Neuronal stem cell (in vitro differentiated cells): ENCODE measurements at regions not wholly inside any gene's neighbourhood (a gene's known extent, or its start where the extent isn't known, plus 50 kb on each side); places are given as distances from the start of the nearest gene placed in this dataset.

Source experiments
- DNase-seq: peaks from one replicate; pipeline ENCODE4 v3.0.0-alpha.2; 2013; ENCODE audit warnings: low spot score
- H2AFZ ChIP-seq: one replicate; pipeline ENCODE4 v1.6.1; 2013; ENCODE audit warnings: mild to moderate bottlenecking, low read length, inconsistent platforms
- H2AK5ac ChIP-seq: 2 replicates; pipeline ENCODE4 v1.6.1; 2013; ENCODE audit warnings: low read depth, mild to moderate bottlenecking, inconsistent platforms, low read length, moderate library complexity, mixed read lengths
- H2BK120ac ChIP-seq: 2 replicates; pipeline ENCODE4 v1.6.1; 2013; ENCODE audit warnings: low read depth, mild to moderate bottlenecking, inconsistent platforms, low read length, moderate library complexity, mixed read lengths
- H2BK12ac ChIP-seq: one replicate; pipeline ENCODE4 v1.6.1; 2013; ENCODE audit warnings: low read length, inconsistent platforms
- H2BK15ac ChIP-seq: 2 replicates; pipeline ENCODE4 v1.6.1; 2013; ENCODE audit warnings: mild to moderate bottlenecking, low read length, inconsistent platforms, mixed read lengths
- H2BK5ac ChIP-seq: one replicate; pipeline ENCODE4 v1.6.1; 2013; ENCODE audit warnings: inconsistent platforms, mild to moderate bottlenecking, low read length, moderate library complexity
- H3K14ac ChIP-seq: one replicate; pipeline ENCODE4 v1.6.1; 2013; ENCODE audit warnings: low read length, inconsistent platforms
- H3K18ac ChIP-seq: 2 replicates; pipeline ENCODE4 v1.6.1; 2013; ENCODE audit warnings: low read length, inconsistent platforms
- H3K23ac ChIP-seq: 2 replicates; pipeline ENCODE4 v1.6.1; 2013; ENCODE audit warnings: low read depth, mild to moderate bottlenecking, mixed read lengths, low read length, inconsistent platforms; ENCODE audit not compliant: poor library complexity
- H3K27ac ChIP-seq: replicated peaks from 3 replicates; pipeline ENCODE4 v1.5.1; 2013; ENCODE audit warnings: low read length, inconsistent platforms
- H3K27me3 ChIP-seq, 3 experiments: 2 replicates each; pipeline ENCODE4 v1.6.1; 2013; ENCODE audit warnings: low read length in 3 of 3, mild to moderate bottlenecking in 2 of 3, inconsistent platforms in 1 of 3, low read depth in 1 of 3, mixed read lengths in 1 of 3, moderate library complexity in 1 of 3; ENCODE audit not compliant: control insufficient read depth in 3 of 3, insufficient read depth in 3 of 3
- H3K36me3 ChIP-seq, 2 donors: replicated peaks in 1 of 2; 2 replicates each; pipeline ENCODE4 v1.6.1; 2013; ENCODE audit warnings: low read length in 2 of 2; ENCODE audit not compliant: control insufficient read depth in 2 of 2, insufficient read depth in 2 of 2
- H3K4ac ChIP-seq: 2 replicates; pipeline ENCODE4 v1.6.1; 2013; ENCODE audit warnings: inconsistent platforms, mild to moderate bottlenecking, low read length, moderate library complexity
- H3K4me1 ChIP-seq, 2 donors: 1 replicate in 1 of 2; 2 replicates in 1 of 2; pipeline ENCODE4 v1.6.1; 2013; ENCODE audit warnings: low read length in 2 of 2, low read depth in 1 of 2; ENCODE audit not compliant: control insufficient read depth in 2 of 2, insufficient read depth in 1 of 2
- H3K4me2 ChIP-seq: one replicate; pipeline ENCODE4 v1.6.1; 2013; ENCODE audit warnings: mild to moderate bottlenecking, low read length, inconsistent platforms; ENCODE audit not compliant: insufficient read depth, poor library complexity, severe bottlenecking
- H3K4me3 ChIP-seq, 2 donors: 2 replicates each; pipeline ENCODE4 v1.5.1; 2013; ENCODE audit warnings: low read length in 2 of 2, mild to moderate bottlenecking in 2 of 2, inconsistent platforms in 1 of 2, moderate library complexity in 1 of 2
- H3K79me1 ChIP-seq: one replicate; pipeline ENCODE4 v1.6.1; 2013; ENCODE audit warnings: low read depth, mild to moderate bottlenecking, inconsistent platforms, low read length, moderate library complexity
- H3K9ac ChIP-seq: one replicate; pipeline ENCODE4 v1.6.1; 2013; ENCODE audit warnings: mild to moderate bottlenecking, low read depth, low read length, inconsistent platforms; ENCODE audit not compliant: poor library complexity
- H3K9me3 ChIP-seq, 2 donors: replicated peaks in 1 of 2; 2 replicates each; pipeline versions ENCODE3 to v1.6.1; 2013; ENCODE audit warnings: low read length in 2 of 2, mild to moderate bottlenecking in 2 of 2, inconsistent platforms in 1 of 2, low read depth in 1 of 2, mixed read lengths in 1 of 2, moderate library complexity in 1 of 2; ENCODE audit not compliant: control insufficient read depth in 2 of 2, insufficient read depth in 1 of 2
- H4K8ac ChIP-seq: one replicate; pipeline ENCODE4 v1.6.1; 2013; ENCODE audit warnings: low read depth, mild to moderate bottlenecking, inconsistent platforms, low read length, moderate library complexity
- H4K91ac ChIP-seq: one replicate; pipeline ENCODE4 v1.6.1; 2013; ENCODE audit warnings: low read length, low read depth, mild to moderate bottlenecking, inconsistent platforms; ENCODE audit not compliant: poor library complexity
- WGBS, 2 donors: extraction: QIAGEN DNeasy Blood & Tissue Kit; methylation state at CpG; one replicate each; pipeline ENCODE4 v1.1.7; 2013; ENCODE audit warnings: missing lambda C conversion rate in 2 of 2, mixed read lengths in 1 of 2; ENCODE audit not compliant: insufficient read length in 2 of 2, insufficient replicate concordance in 1 of 2; ENCODE audit errors: extremely low coverage in 2 of 2; 5-methylcytosine and 5-hydroxymethylcytosine counted together

DNA sequence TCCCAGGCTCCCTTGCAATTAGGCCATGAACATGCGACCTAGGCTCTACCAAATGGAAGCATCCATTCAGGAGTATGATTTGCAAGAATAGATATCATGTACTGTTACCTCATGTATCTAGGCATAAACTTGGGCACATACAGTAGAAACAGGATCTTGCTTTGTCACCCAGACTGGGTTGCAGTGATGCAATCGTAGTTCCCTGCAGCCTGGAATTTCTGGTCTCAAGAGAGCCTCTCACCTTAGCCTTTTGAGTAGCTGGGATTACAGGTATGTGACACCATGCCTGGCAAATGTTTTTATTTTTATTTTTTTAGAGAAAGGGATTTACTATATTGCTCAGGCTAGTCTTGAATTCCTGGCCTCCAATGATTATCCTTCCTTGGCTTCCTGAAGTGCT is 994.2 kb downstream of the ADGRL3 start:
- H3K9ac ChIP-seq, result no peak overlapping the region

DNA sequence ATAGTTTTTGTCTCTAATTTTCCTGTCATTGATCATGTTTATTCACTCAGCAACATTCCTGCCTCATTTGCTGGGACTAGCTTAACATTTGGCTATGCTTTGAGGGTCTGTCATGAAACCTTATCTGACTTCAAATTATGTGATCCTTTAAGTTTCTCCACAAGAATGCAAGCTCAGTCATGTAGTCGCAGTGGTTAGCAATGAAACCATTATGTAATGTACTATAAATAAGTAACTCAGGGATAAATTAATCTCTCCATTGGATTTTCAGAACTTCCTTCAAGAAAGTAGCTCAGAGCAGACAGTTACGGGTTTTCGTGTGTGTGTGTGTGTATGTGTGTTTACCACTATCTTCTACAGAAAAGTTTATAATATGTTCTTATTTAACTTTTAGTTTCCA is 993.6 kb downstream of the ADGRL3 start:
- DNase-seq, result no peak
- Histone ChIP-seq H3K18ac (no peak overlapping the region), H3K4me1 (no peaks in the 10 kb centered on the region), H3K4me2 (no peak overlapping the region), H4K8ac (no peak overlapping the region), H3K9me3 (no peaks in the 10 kb centered on the region), H3K36me3 (no peaks in the 10 kb centered on the region), H4K91ac (no peak overlapping the region), H2AK5ac (no peak overlapping the region), H3K27ac (no peak overlapping the region), H3K79me1 (no peaks in the 10 kb centered on the region), H2BK12ac (no peak overlapping the region), H2BK120ac (no peak overlapping the region), H3K4me3 (no peak overlapping the region), H3K14ac (no peak overlapping the region), H2BK5ac (no peak overlapping the region), H3K27me3 (no peaks in the 10 kb centered on the region), H2AFZ (no peak overlapping the region), H3K23ac (no peak overlapping the region), H3K4ac (no peak overlapping the region), H3K9ac (no peak overlapping the region), H2BK15ac (no peak overlapping the region)
- no CpG with 5 or more reads among the region's 3 CpGs for WGBS, 2 donors

More for the DNA sequence above, 994.2 kb downstream of the ADGRL3 start:
- no peak overlapping the region for H3K23ac ChIP-seq
- no peak overlapping the region for H3K14ac ChIP-seq
- no peak overlapping the region for H2AK5ac ChIP-seq
- H2BK12ac ChIP-seq, result no peak overlapping the region
- H2AFZ ChIP-seq, result no peak overlapping the region
- no peak overlapping the region for H4K91ac ChIP-seq
- no peaks in the 10 kb centered on the region for H3K9me3 ChIP-seq
- no peak overlapping the region for H3K4me3 ChIP-seq
- no peak overlapping the region for H3K4ac ChIP-seq
- H3K27me3 ChIP-seq, result no peaks in the 10 kb centered on the region
- no peak overlapping the region for H4K8ac ChIP-seq
- no peak overlapping the region for H2BK5ac ChIP-seq
- H3K4me1 ChIP-seq, result no peaks in the 10 kb centered on the region
- H3K79me1 ChIP-seq, result no peaks in the 10 kb centered on the region
- no peaks in the 10 kb centered on the region for H3K36me3 ChIP-seq
- no CpG with 5 or more reads among the region's 2 CpGs for WGBS, 2 donors
- H2BK120ac ChIP-seq, result no peak overlapping the region
- no peak for DNase-seq
- no peak overlapping the region for H2BK15ac ChIP-seq
- H3K4me2 ChIP-seq, result no peak overlapping the region
- no peak overlapping the region for H3K27ac ChIP-seq
- no peak overlapping the region for H3K18ac ChIP-seq

DNA sequence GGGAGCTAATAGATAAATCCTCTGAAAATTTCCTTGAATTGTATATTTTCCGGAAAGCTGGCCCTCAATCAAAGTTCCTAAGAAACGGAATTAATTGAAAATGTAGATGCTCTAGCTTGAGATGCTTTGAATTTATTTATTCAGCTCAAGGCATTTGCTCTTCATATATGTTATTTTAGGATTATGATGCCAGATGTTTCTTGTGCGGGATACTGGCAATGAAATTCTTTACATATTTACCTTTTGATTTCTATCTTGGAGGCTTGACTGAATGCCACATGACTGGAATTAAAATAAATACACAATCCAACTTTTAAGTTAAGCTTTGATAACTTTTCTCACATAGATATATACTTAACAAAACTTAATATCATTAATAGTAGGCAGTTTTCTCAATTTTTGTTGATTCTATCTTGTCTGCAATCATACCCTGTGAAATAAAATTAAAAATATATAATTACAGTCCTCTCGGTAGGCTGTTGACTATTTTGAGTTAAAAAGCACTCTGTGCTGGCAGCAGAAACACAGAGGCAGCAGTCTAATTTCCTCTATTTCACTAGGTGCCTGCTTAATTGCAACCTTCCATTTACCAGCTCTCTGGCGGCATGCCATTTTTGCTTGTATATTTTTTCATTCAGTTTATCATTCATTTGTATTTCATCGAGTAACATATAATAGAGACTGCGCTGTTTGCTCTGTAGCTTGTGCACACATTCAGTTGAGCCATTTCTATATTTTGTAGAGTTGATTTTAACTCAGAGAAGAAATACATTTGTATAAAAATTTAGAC is 991.5 kb downstream of the ADGRL3 start:
- Histone ChIP-seq H3K9me3 (no peaks in the 10 kb centered on the region), H3K14ac (no peak overlapping the region), H3K4me3 (no peak overlapping the region), H3K23ac (no peak overlapping the region), H3K79me1 (no peaks in the 10 kb centered on the region), H4K91ac (no peak overlapping the region), H3K9ac (no peak overlapping the region), H3K4me1 (no peaks in the 10 kb centered on the region), H3K4me2 (no peak overlapping the region), H2BK12ac (no peak overlapping the region), H3K4ac (no peak overlapping the region), H2BK15ac (no peak overlapping the region), H2BK120ac (no peak overlapping the region), H3K18ac (no peak overlapping the region), H3K36me3 (no peaks in the 10 kb centered on the region), H2AFZ (no peak overlapping the region), H3K27me3 (no peaks in the 10 kb centered on the region), H3K27ac (no peak overlapping the region), H2AK5ac (no peak overlapping the region), H4K8ac (no peak overlapping the region), H2BK5ac (no peak overlapping the region)
- WGBS, 2 donors, result no CpG with 5 or more reads among the region's 7 CpGs
- DNase-seq, result no peak

DNA sequence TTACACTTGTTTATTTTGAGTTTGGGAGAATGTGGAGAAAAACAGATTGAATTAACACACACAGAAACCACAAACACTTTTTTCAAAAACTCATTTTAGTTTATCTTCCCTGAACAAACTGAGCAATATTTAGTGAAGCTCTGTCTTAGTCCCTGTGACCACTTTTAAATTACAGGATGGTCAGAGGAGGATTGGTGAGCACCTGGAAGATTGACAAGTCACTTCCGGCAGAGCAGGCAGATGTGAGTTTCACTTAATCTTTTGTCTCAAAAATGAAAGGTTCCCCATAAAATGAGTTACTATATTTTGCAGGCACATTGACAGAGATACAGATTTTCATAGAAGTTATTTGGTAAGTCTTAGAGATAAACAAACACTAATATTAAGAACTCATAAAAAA is 970.1 kb downstream of the ADGRL3 start:
- no peak overlapping the region for H3K18ac ChIP-seq
- no peaks in the 10 kb centered on the region for H3K9me3 ChIP-seq
- H3K23ac ChIP-seq, result no peak overlapping the region
- no peak overlapping the region for H3K27ac ChIP-seq
- DNase-seq, result no peak
- no peak overlapping the region for H2AFZ ChIP-seq
- no peak overlapping the region for H2BK15ac ChIP-seq
- no peaks in the 10 kb centered on the region for H3K36me3 ChIP-seq
- no peak overlapping the region for H3K4me3 ChIP-seq
- no peak overlapping the region for H3K4me2 ChIP-seq
- H2AK5ac ChIP-seq, result no peak overlapping the region
- no peak overlapping the region for H2BK12ac ChIP-seq
- H3K4me1 ChIP-seq, result no peaks in the 10 kb centered on the region
- H4K91ac ChIP-seq, result no peak overlapping the region
- no peak overlapping the region for H3K4ac ChIP-seq
- no peak overlapping the region for H3K14ac ChIP-seq
- H2BK5ac ChIP-seq, result no peak overlapping the region
- no peak overlapping the region for H2BK120ac ChIP-seq
- H3K79me1 ChIP-seq, result no peaks in the 10 kb centered on the region
- H3K27me3 ChIP-seq, result no peaks in the 10 kb centered on the region
- no peak overlapping the region for H4K8ac ChIP-seq
- H3K9ac ChIP-seq, result no peak overlapping the region
- WGBS, 2 donors, result no CpG with 5 or more reads among the region's 1 CpG
